ENCODE measurements at regions not wholly inside any gene's neighbourhood (a gene's known extent, or its start where the extent isn't known, plus 50 kb on each side); places are given as distances from the start of the nearest gene placed in this dataset.

DNA sequence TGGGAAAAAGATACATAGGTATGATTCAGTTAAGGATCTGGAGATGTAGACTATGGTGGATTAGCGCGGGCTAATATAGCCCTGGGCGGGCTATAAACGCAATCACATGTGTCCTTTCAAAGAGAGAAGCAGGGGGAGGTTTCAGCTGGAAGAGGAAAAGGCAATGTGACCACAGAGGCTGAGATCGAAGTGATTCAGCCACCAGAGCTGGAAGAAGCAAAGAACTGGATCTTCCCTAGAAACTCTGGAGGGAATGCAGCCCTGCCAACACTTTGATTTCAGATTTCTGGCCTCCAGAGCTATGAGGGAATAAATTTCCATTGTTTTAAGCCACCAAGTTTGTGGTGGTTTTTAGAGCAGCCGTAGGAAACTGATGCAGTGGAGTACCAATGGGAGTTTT lies 81.5 kb upstream of the NHSL1 start:
- TF ChIP-seq CREB1 (CRISPR knock-in tag; IDR thresholded peaks at IDR 0.05; ENCODE audit: low read depth) = no peak
- TF ChIP-seq EZH2 (IDR thresholded peaks at IDR 0.05; ENCODE audit: low read depth, unreplicated experiment) = no peak
- TF ChIP-seq, protein P1, sequence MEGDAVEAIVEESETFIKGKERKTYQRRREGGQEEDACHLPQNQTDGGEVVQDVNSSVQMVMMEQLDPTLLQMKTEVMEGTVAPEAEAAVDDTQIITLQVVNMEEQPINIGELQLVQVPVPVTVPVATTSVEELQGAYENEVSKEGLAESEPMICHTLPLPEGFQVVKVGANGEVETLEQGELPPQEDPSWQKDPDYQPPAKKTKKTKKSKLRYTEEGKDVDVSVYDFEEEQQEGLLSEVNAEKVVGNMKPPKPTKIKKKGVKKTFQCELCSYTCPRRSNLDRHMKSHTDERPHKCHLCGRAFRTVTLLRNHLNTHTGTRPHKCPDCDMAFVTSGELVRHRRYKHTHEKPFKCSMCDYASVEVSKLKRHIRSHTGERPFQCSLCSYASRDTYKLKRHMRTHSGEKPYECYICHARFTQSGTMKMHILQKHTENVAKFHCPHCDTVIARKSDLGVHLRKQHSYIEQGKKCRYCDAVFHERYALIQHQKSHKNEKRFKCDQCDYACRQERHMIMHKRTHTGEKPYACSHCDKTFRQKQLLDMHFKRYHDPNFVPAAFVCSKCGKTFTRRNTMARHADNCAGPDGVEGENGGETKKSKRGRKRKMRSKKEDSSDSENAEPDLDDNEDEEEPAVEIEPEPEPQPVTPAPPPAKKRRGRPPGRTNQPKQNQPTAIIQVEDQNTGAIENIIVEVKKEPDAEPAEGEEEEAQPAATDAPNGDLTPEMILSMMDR (conservative IDR thresholded peaks at IDR 0.05; ENCODE audit: low read depth in 2 of 2) = no peak
- no peak for TF ChIP-seq ZNF462 (CRISPR knock-in tag; IDR thresholded peaks at IDR 0.05)
- TF ChIP-seq, protein P2, sequence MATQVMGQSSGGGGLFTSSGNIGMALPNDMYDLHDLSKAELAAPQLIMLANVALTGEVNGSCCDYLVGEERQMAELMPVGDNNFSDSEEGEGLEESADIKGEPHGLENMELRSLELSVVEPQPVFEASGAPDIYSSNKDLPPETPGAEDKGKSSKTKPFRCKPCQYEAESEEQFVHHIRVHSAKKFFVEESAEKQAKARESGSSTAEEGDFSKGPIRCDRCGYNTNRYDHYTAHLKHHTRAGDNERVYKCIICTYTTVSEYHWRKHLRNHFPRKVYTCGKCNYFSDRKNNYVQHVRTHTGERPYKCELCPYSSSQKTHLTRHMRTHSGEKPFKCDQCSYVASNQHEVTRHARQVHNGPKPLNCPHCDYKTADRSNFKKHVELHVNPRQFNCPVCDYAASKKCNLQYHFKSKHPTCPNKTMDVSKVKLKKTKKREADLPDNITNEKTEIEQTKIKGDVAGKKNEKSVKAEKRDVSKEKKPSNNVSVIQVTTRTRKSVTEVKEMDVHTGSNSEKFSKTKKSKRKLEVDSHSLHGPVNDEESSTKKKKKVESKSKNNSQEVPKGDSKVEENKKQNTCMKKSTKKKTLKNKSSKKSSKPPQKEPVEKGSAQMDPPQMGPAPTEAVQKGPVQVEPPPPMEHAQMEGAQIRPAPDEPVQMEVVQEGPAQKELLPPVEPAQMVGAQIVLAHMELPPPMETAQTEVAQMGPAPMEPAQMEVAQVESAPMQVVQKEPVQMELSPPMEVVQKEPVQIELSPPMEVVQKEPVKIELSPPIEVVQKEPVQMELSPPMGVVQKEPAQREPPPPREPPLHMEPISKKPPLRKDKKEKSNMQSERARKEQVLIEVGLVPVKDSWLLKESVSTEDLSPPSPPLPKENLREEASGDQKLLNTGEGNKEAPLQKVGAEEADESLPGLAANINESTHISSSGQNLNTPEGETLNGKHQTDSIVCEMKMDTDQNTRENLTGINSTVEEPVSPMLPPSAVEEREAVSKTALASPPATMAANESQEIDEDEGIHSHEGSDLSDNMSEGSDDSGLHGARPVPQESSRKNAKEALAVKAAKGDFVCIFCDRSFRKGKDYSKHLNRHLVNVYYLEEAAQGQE (IDR thresholded peaks at IDR 0.05; ENCODE audit: unreplicated experiment) = no peak
- TF ChIP-seq ETS1 (IDR thresholded peaks at IDR 0.05) = no peak
- TF ChIP-seq POLR2AphosphoS5 (IDR thresholded peaks at IDR 0.05; ENCODE audit: low read depth) = no peak
- TF ChIP-seq EZH2phosphoT487 (IDR thresholded peaks at IDR 0.05; ENCODE audit: unreplicated experiment) = no peak
- TF ChIP-seq STAT1 (IDR thresholded peaks at IDR 0.05; ENCODE audit: unreplicated experiment) = no peak

All from GM23338 (cell line).